ENCODE measurements at regions not wholly inside any gene's neighbourhood (a gene's known extent, or its start where the extent isn't known, plus 50 kb on each side); places are given as distances from the start of the nearest gene placed in this dataset.

DNA sequence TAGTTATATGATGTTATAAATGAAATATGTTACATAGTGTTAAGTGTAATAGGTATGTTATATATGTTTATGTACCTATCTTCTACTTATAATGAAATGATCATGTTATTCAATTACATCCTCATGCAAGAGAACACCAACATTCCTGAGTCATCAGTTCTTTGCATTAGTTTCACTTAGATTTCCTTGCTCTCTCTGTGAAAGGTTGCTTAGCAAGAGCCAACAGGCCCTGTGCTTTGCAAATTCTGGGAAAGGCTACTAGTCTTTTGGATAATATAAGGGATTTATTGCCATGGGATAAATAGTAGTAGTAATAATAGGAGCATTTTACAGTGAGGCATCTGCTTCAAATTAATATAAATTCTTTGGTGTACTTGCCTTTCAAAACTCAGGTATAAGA, 274.8 kb downstream of the SP3 start:
- no peak for ATAC-seq (ENCODE audit: low read depth)
- Histone ChIP-seq H3K4me1 (ENCODE audit: insufficient read depth, poor library complexity, severe bottlenecking) (no peaks in the 10 kb centered on the region), H3K36me3 (ENCODE audit: low read depth) (no peaks in the 10 kb centered on the region), H3K27ac (ENCODE audit: poor library complexity, severe bottlenecking) (no peak overlapping the region), H3K27me3 (ENCODE audit: insufficient read depth, poor library complexity, severe bottlenecking) (no peaks in the 10 kb centered on the region), H3K9me3 (ENCODE audit: severe bottlenecking) (no peaks in the 10 kb centered on the region), H3K4me3 (ENCODE audit: severe bottlenecking) (no peak overlapping the region)
- no peak for DNase-seq (ENCODE audit: low spot score)
- TF ChIP-seq, protein P1, sequence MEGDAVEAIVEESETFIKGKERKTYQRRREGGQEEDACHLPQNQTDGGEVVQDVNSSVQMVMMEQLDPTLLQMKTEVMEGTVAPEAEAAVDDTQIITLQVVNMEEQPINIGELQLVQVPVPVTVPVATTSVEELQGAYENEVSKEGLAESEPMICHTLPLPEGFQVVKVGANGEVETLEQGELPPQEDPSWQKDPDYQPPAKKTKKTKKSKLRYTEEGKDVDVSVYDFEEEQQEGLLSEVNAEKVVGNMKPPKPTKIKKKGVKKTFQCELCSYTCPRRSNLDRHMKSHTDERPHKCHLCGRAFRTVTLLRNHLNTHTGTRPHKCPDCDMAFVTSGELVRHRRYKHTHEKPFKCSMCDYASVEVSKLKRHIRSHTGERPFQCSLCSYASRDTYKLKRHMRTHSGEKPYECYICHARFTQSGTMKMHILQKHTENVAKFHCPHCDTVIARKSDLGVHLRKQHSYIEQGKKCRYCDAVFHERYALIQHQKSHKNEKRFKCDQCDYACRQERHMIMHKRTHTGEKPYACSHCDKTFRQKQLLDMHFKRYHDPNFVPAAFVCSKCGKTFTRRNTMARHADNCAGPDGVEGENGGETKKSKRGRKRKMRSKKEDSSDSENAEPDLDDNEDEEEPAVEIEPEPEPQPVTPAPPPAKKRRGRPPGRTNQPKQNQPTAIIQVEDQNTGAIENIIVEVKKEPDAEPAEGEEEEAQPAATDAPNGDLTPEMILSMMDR (IDR thresholded peaks at IDR 0.05; ENCODE audit: poor library complexity, severe bottlenecking), result no peak

GRCh38 chr2:173692068-173692467, 273.1 kb downstream of the SP3 start:
- Histone ChIP-seq H3K4me1 (ENCODE audit: insufficient read depth, poor library complexity, severe bottlenecking) (no peaks in the 10 kb centered on the region), H3K4me3 (ENCODE audit: severe bottlenecking) (no peak overlapping the region), H3K36me3 (ENCODE audit: low read depth) (no peaks in the 10 kb centered on the region), H3K27ac (ENCODE audit: poor library complexity, severe bottlenecking) (no peak overlapping the region), H3K9me3 (ENCODE audit: severe bottlenecking) (no peaks in the 10 kb centered on the region), H3K27me3 (ENCODE audit: insufficient read depth, poor library complexity, severe bottlenecking) (no peaks in the 10 kb centered on the region)
- DNase-seq (ENCODE audit: low spot score) (no peak), ATAC-seq (ENCODE audit: low read depth) (no peak)
- TF ChIP-seq, protein P1 (IDR thresholded peaks at IDR 0.05; ENCODE audit: poor library complexity, severe bottlenecking), result no peak

DNA sequence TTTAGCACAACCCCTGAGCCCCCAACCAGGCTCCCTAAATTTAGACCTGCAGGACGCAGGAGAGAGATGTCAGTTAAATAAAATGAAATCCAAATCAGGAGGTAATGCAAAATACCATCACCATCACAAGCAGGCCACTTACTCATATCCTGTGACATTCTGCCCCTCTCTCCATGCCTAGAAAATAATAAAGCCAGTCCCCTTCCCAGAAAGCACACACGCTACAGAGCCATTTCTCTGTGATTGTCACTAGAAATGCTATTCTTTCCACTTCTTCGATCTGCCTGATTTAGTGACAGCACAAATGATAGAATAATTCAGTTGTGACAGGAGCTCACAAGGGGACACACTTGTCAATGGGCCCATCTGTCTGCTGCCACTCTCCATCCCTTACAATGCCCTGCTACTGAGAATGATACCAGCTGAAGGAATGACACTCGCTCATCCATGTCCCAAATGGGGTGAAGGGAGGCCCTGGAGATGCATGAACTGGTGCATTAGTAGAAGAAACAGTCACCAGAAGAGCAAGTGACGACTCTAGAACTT, 272.1 kb downstream of the SP3 start:
- no peak overlapping the region for H3K4me3 ChIP-seq (ENCODE audit: severe bottlenecking)
- no peaks in the 10 kb centered on the region for H3K9me3 ChIP-seq (ENCODE audit: severe bottlenecking)
- H3K4me1 ChIP-seq (ENCODE audit: insufficient read depth, poor library complexity, severe bottlenecking), result no peaks in the 10 kb centered on the region
- ATAC-seq (ENCODE audit: low read depth) (no peak), DNase-seq (ENCODE audit: low spot score) (no peak)
- H3K27me3 ChIP-seq (ENCODE audit: insufficient read depth, poor library complexity, severe bottlenecking), result no peaks in the 10 kb centered on the region
- no peak overlapping the region for H3K27ac ChIP-seq (ENCODE audit: poor library complexity, severe bottlenecking)
- TF ChIP-seq, protein P1 (IDR thresholded peaks at IDR 0.05; ENCODE audit: poor library complexity, severe bottlenecking), result no peak
- no peaks in the 10 kb centered on the region for H3K36me3 ChIP-seq (ENCODE audit: low read depth)

DNA sequence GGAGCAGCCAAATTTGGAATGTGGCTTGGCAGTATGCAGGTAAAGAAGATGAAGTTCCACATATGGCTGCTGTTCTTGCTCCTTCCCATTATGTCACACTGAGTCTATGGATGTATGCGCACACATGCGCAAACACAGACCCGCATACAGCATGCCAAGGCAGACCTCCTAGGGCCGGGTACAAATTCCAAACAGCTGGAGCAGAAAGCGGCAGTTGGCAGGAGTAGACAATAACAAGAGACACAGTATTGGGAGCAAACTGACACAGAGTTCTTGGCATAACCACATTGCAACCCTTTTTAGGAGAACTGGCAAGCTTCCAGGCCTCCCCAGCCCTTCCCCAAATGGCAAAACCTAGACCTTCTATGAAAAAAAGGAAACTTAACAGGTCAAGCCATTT, 268.9 kb downstream of the SP3 start:
- Histone ChIP-seq H3K4me3 (ENCODE audit: severe bottlenecking) (no peak overlapping the region), H3K4me1 (ENCODE audit: insufficient read depth, poor library complexity, severe bottlenecking) (no peaks in the 10 kb centered on the region), H3K9me3 (ENCODE audit: severe bottlenecking) (no peaks in the 10 kb centered on the region), H3K27ac (ENCODE audit: poor library complexity, severe bottlenecking) (no peak overlapping the region), H3K36me3 (ENCODE audit: low read depth) (no peaks in the 10 kb centered on the region), H3K27me3 (ENCODE audit: insufficient read depth, poor library complexity, severe bottlenecking) (no peaks in the 10 kb centered on the region)
- TF ChIP-seq, protein P1 (IDR thresholded peaks at IDR 0.05; ENCODE audit: poor library complexity, severe bottlenecking), result no peak
- DNase-seq (ENCODE audit: low spot score) (no peak), ATAC-seq (ENCODE audit: low read depth) (no peak)

DNA sequence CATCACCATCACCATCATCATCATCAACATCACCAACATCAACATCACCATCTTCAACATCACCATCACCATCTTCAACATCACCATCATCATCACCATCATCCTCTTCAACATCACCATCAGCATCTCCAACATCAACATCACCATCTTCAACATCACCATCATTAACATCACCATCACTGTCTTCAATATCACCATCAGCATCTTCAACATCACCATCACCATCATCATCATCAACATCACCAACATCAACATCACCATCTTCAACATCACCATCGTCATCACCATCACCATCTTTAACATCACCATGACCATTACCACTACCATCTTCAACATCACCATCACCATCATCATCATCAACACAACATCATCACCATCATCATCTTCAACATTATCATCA, 267.2 kb downstream of the SP3 start:
- no peak overlapping the region for H3K27ac ChIP-seq (ENCODE audit: poor library complexity, severe bottlenecking)
- TF ChIP-seq, protein P1 (IDR thresholded peaks at IDR 0.05; ENCODE audit: poor library complexity, severe bottlenecking), result no peak
- no peak for DNase-seq (ENCODE audit: low spot score)
- no peaks in the 10 kb centered on the region for H3K36me3 ChIP-seq (ENCODE audit: low read depth)
- H3K27me3 ChIP-seq (ENCODE audit: insufficient read depth, poor library complexity, severe bottlenecking), result no peaks in the 10 kb centered on the region
- no peaks in the 10 kb centered on the region for H3K9me3 ChIP-seq (ENCODE audit: severe bottlenecking)
- no peak overlapping the region for H3K4me3 ChIP-seq (ENCODE audit: severe bottlenecking)
- no peak for ATAC-seq (ENCODE audit: low read depth)
- no peaks in the 10 kb centered on the region for H3K4me1 ChIP-seq (ENCODE audit: insufficient read depth, poor library complexity, severe bottlenecking)
